HepG2 (cell line): ENCODE measurements at regions not wholly inside any gene's neighbourhood (a gene's known extent, or its start where the extent isn't known, plus 50 kb on each side); places are given as distances from the start of the nearest gene placed in this dataset.

Experiments
- ATAC-seq: fragments of 200-7000 bp; cut with Tn5 transposase; 3 replicates; pipeline ENCODE4 v1.9.1; 2020; ENCODE audit warnings: mild to moderate bottlenecking, moderate library complexity
- BruUV-seq: library from RNA; stranded (reverse); fragments of 400-500 nt; replicated peaks from 2 replicates; lab custom pipeline; 2021; lab: Mats Ljungman, UMichigan
- CTCF ChIA-PET: fragments of 300-600 bp; formaldehyde crosslinking; extraction: SDS; loops from one replicate; lab custom pipeline; 2021; ENCODE audit warnings: low total read pairs, inconsistent platforms, low intra/inter-chr PET ratio; lab: Yijun Ruan, JAX
- POLR2A ChIA-PET: fragments of 350-600 bp; sonication (Branson Sonifier 250); formaldehyde crosslinking; loops from one replicate; lab custom pipeline; 2020; ENCODE audit warnings: antibody characterized with exemption, inconsistent platforms; lab: Yijun Ruan, JAX
- DNase-seq: peaks from one replicate; pipeline ENCODE4 v3.0.0-alpha.2; 2015; ENCODE audit warnings: low spot score
- FAIRE-seq: peaks from 3 replicates; lab custom pipeline; 2011; peaks lifted over from hg19 to GRCh38; lab: Jason Lieb, UNC
- H2AFZ ChIP-seq: one replicate; pipeline ENCODE4 v1.6.1; 2011; ENCODE audit warnings: low read length, inconsistent platforms
- H3K27ac ChIP-seq: fragments of 300-600 bp; 3 replicates; pipeline ENCODE4 v1.8.0; 2011; ENCODE audit warnings: mixed run types, mild to moderate bottlenecking, mixed read lengths, low read length, inconsistent platforms; ENCODE audit not compliant: insufficient read depth; ENCODE audit errors: extremely low read length
- H3K27me3 ChIP-seq, 2 experiments: fragments of 200-600 bp in 1 of 2; 2 replicates in 1 of 2; 3 replicates in 1 of 2; pipeline versions ENCODE4 v1.6.0 to v1.8.0; 2011; ENCODE audit warnings: low read length in 2 of 2, mild to moderate bottlenecking in 2 of 2, moderate library complexity in 2 of 2, inconsistent platforms in 1 of 2; ENCODE audit not compliant: insufficient read depth in 2 of 2, control insufficient read depth in 1 of 2
- H3K36me3 ChIP-seq, 2 experiments: fragments of 200-600 bp in 1 of 2; replicated peaks in 1 of 2; 2 replicates in 1 of 2; 3 replicates in 1 of 2; pipeline versions ENCODE4 v1.5.1 to v1.8.0; 2011; ENCODE audit warnings: low read length in 2 of 2, inconsistent platforms in 1 of 2; ENCODE audit not compliant: insufficient read depth in 2 of 2, control insufficient read depth in 1 of 2
- H3K4me1 ChIP-seq: 2 replicates; pipeline ENCODE4 v1.5.1; 2012; ENCODE audit warnings: low read length, inconsistent platforms; ENCODE audit not compliant: insufficient read depth
- H3K4me2 ChIP-seq: 2 replicates; pipeline ENCODE4 v1.6.0; 2011; ENCODE audit warnings: low read depth, low read length, inconsistent platforms
- H3K4me3 ChIP-seq, 3 experiments: fragments of 200-600 bp in 1 of 3; sonication (generic), shearing (Covaris generic) in 1 of 3; replicated peaks in 1 of 3; 2 replicates each; pipeline ENCODE4 v1.5.1; 2011 to 2016; ENCODE audit warnings: low read length in 3 of 3, inconsistent platforms in 2 of 3, low read depth in 2 of 3, mild to moderate bottlenecking in 2 of 3, control low read depth in 1 of 3, mixed read lengths in 1 of 3; ENCODE audit not compliant: insufficient read depth in 1 of 3
- H3K79me2 ChIP-seq: one replicate; pipeline ENCODE4 v1.6.1; 2011; ENCODE audit warnings: low read length, inconsistent platforms; ENCODE audit not compliant: insufficient read depth
- H3K9ac ChIP-seq: 2 replicates; pipeline ENCODE4 v1.6.0; 2011; ENCODE audit warnings: mild to moderate bottlenecking, low read depth, low read length, inconsistent platforms; ENCODE audit not compliant: insufficient read depth
- H3K9me3 ChIP-seq: 2 replicates; pipeline ENCODE4 v1.5.1; 2012; ENCODE audit warnings: mild to moderate bottlenecking, low read length
- H4K20me1 ChIP-seq: 2 replicates; pipeline ENCODE4 v1.6.0; 2011; ENCODE audit warnings: inconsistent platforms, mild to moderate bottlenecking, low read length, moderate library complexity; ENCODE audit not compliant: insufficient read depth
- CBX2 ChIP-seq, 2 experiments: fragments of 200-600 bp in 1 of 2; sonication (generic); formaldehyde crosslinking in 1 of 2; IDR thresholded peaks; 2 replicates each; pipeline versions ENCODE4 v1.7.0 to v1.8.1; 2018 to 2022; ENCODE audit warnings: low read depth in 2 of 2, low read length in 1 of 2, mild to moderate bottlenecking in 1 of 2, missing genetic modification reagents in 1 of 2
- CC2D1A ChIP-seq: sonication (generic); formaldehyde crosslinking; IDR thresholded peaks from 2 replicates; pipeline ENCODE4 v1.8.1; 2023; ENCODE audit warnings: mild to moderate bottlenecking, missing genetic modification reagents
- HNF4A ChIP-seq: sonication (generic); formaldehyde crosslinking; IDR thresholded peaks from 2 replicates; pipeline ENCODE4 v1.4.0; 2020; ENCODE audit warnings: missing genetic modification reagents
- NR1H2 ChIP-seq: sonication (generic); formaldehyde crosslinking; IDR thresholded peaks from 2 replicates; pipeline ENCODE4 v1.8.1; 2022; ENCODE audit warnings: low read depth, missing genetic modification reagents, borderline replicate concordance
- SMYD3 ChIP-seq: sonication (generic); formaldehyde crosslinking; IDR thresholded peaks from 2 replicates; pipeline ENCODE4 v1.8.1; 2023; ENCODE audit warnings: mild to moderate bottlenecking, missing genetic modification reagents
- WGBS: methylation state at CpG from one replicate; pipeline ENCODE4 v1.1.6; 2017; ENCODE audit warnings: low lambda C conversion rate; 5-methylcytosine and 5-hydroxymethylcytosine counted together
- in situ Hi-C: cut with HindIII; loops from 2 replicates; pipeline ENCODE4 v1.10.0; 2017; ENCODE audit warnings: low pct_unique_long_range_greater_than_20kb; ENCODE audit not compliant: extremely low pct_ligation_motif_present
- intact Hi-C: fragments of 100-400 bp; cut with micrococcal nuclease; formaldehyde crosslinking; loops from one replicate; pipeline ENCODE4 v1.10.0; 2022; ENCODE audit not compliant: unreplicated experiment
- TF ChIP-seq, protein P1 (sequence below): fragments of 450-650 bp; IDR thresholded peaks from 2 replicates; pipeline ENCODE4 v1.6.1; 2017; ENCODE audit warnings: mild to moderate bottlenecking

DNA sequence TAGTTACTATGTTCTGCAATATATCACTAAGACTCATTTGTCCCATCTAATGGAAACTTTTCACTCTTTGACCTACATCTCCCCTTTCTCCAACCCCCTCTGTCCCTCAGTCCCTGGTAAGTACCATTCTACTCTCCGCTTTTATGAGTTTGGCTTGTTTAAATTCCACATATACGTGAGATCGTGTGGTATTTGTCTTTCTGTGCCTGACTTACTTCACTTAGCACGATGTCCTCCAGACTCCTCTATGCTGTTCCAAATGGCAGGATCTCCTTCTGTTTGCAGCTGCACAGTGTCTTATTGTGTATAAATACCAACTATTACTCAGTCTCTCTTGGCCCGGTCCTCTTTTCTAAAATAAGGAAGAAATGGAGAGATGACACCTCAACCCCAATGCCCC lies 205.4 kb upstream of the NTM start:
- no TSS peak for BruUV-seq
- Histone ChIP-seq H3K4me2 (no peak overlapping the region), H3K79me2 (no peaks in the 10 kb centered on the region), H2AFZ (no peak overlapping the region), H3K4me3 (no peak overlapping the region), H4K20me1 (no peaks in the 10 kb centered on the region), H3K27ac (no peak overlapping the region), H3K4me1 (no peaks in the 10 kb centered on the region), H3K9ac (no peak overlapping the region), H3K36me3 (no peaks in the 10 kb centered on the region), H3K9me3 (no peaks in the 10 kb centered on the region), H3K27me3 (peaks cover 0 to 21% of the 10 kb centered on the region in 2 experiments; a peak in 3 of 5 replicates)
- no peak for ATAC-seq
- POLR2A ChIA-PET = no interaction called here
- FAIRE-seq = no peak
- TF ChIP-seq CC2D1A (CRISPR knock-in tag) = no peak
- TF ChIP-seq, protein P1, sequence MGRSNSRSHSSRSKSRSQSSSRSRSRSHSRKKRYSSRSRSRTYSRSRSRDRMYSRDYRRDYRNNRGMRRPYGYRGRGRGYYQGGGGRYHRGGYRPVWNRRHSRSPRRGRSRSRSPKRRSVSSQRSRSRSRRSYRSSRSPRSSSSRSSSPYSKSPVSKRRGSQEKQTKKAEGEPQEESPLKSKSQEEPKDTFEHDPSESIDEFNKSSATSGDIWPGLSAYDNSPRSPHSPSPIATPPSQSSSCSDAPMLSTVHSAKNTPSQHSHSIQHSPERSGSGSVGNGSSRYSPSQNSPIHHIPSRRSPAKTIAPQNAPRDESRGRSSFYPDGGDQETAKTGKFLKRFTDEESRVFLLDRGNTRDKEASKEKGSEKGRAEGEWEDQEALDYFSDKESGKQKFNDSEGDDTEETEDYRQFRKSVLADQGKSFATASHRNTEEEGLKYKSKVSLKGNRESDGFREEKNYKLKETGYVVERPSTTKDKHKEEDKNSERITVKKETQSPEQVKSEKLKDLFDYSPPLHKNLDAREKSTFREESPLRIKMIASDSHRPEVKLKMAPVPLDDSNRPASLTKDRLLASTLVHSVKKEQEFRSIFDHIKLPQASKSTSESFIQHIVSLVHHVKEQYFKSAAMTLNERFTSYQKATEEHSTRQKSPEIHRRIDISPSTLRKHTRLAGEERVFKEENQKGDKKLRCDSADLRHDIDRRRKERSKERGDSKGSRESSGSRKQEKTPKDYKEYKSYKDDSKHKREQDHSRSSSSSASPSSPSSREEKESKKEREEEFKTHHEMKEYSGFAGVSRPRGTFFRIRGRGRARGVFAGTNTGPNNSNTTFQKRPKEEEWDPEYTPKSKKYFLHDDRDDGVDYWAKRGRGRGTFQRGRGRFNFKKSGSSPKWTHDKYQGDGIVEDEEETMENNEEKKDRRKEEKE = no peak
- TF ChIP-seq CBX2 (IDR thresholded peaks at IDR 0.05; ENCODE audit: low read depth, low read length) = no peak
- no peak for TF ChIP-seq CBX2 (CRISPR knock-in tag; IDR thresholded peaks at IDR 0.05; ENCODE audit: low read depth)
- no peak for TF ChIP-seq SMYD3 (CRISPR knock-in tag)
- TF ChIP-seq HNF4A = no peak
- TF ChIP-seq NR1H2 = no peak
- in situ Hi-C loops (no loop called here), intact Hi-C loops (no loop called here)
- CTCF ChIA-PET = no interaction called here
- WGBS = under 1% methylated on average over 5 of the region's 5 CpGs
- DNase-seq = no peak
